ENCODE measurements at regions not wholly inside any gene's neighbourhood (a gene's known extent, or its start where the extent isn't known, plus 50 kb on each side); places are given as distances from the start of the nearest gene placed in this dataset.

- no peaks in the 10 kb centered on the region for H3K27me3 ChIP-seq
- ATAC-seq (no peak), DNase-seq (no peak)
- intact Hi-C loops (cut with DNase I), result no loop called here
- no peaks in the 10 kb centered on the region for H3K36me3 ChIP-seq
- no peak overlapping the region for H3K27ac ChIP-seq
- no peaks in the 10 kb centered on the region for H3K4me1 ChIP-seq
- H3K9me3 ChIP-seq, result no peaks in the 10 kb centered on the region
- WGBS, 4 donors, result 89 to 93% (median 92%) methylated on average over 3 of the region's 3 CpGs
- no peak overlapping the region for H3K4me3 ChIP-seq
- TF ChIP-seq, protein P1, sequence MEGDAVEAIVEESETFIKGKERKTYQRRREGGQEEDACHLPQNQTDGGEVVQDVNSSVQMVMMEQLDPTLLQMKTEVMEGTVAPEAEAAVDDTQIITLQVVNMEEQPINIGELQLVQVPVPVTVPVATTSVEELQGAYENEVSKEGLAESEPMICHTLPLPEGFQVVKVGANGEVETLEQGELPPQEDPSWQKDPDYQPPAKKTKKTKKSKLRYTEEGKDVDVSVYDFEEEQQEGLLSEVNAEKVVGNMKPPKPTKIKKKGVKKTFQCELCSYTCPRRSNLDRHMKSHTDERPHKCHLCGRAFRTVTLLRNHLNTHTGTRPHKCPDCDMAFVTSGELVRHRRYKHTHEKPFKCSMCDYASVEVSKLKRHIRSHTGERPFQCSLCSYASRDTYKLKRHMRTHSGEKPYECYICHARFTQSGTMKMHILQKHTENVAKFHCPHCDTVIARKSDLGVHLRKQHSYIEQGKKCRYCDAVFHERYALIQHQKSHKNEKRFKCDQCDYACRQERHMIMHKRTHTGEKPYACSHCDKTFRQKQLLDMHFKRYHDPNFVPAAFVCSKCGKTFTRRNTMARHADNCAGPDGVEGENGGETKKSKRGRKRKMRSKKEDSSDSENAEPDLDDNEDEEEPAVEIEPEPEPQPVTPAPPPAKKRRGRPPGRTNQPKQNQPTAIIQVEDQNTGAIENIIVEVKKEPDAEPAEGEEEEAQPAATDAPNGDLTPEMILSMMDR (IDR thresholded peaks at IDR 0.05), result no peak
- TF ChIP-seq POLR2A (IDR thresholded peaks at IDR 0.05), result no peak
Measured at GRCh38 chr4:18976884-18977283, 955.3 kb upstream of the LCORL start.

DNA sequence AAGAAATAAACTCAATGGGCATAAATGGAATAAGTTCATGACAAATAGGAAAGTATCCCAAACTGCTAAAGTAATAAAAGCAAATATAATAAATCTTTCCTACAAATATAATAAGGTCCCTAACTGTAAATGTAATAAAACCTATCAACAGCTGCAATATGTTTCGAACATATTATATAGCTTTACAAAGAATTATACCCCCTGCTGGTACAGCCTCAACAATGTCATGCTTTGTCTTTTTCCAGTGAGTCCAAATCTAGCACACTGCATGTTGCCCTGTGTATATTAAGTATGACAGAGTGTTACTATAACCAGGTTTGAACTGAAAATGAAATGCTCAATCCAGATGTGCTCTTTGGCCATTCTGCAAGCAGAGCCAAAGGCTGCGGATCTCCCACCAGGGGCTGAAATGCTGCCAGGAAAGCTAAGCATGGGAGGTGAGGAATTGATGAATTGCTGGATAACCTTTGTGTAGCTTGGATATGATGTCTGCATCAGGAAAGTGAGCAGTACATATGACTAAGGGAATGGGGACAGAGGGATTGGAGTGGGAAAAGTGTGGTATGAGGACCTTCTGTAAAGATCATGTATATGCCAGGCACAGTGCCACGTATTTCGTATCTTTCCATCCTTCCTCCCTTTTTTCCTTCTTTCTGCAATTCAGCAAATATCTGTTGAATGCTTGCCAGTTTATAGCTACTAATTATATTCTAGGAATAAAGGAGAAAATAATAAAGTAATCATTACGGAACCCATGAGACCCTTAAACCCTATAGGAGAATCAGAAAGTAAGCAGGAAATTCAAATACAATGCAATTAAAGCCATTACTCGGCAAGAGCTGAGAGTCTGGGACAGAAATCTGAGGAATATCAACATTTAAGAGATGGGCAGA, 954.6 kb upstream of the LCORL start:
- Histone ChIP-seq H3K36me3 (no peaks in the 10 kb centered on the region), H3K27me3 (no peaks in the 10 kb centered on the region), H3K9me3 (peaks cover 0 to 4% (median 0%) of the 10 kb centered on the region in 12 donors), H3K4me1 (no peaks in the 10 kb centered on the region), H3K27ac (no peak overlapping the region), H3K4me3 (no peak overlapping the region)
- intact Hi-C loops (cut with DNase I), result no loop called here
- 73 to 89% (median 82%) methylated on average over 6 of the region's 6 CpGs for WGBS, 4 donors
- ATAC-seq, result no peak
- no peak for TF ChIP-seq POLR2A (IDR thresholded peaks at IDR 0.05)
- TF ChIP-seq, protein P1 (IDR thresholded peaks at IDR 0.05), result no peak
- no peak for DNase-seq

- TF ChIP-seq, protein P1 (IDR thresholded peaks at IDR 0.05), result no peak
- TF ChIP-seq POLR2A (IDR thresholded peaks at IDR 0.05), result no peak
- WGBS, 4 donors, result 44 to 61% (median 55%) methylated on average over 1 of the region's 1 CpG
- Histone ChIP-seq H3K27me3 (no peaks in the 10 kb centered on the region), H3K36me3 (no peaks in the 10 kb centered on the region), H3K4me3 (no peak overlapping the region), H3K4me1 (no peaks in the 10 kb centered on the region), H3K9me3 (peaks cover 0 to 18% (median 0%) of the 10 kb centered on the region in 12 donors), H3K27ac (no peak overlapping the region)
- no peak for ATAC-seq
- DNase-seq, result no peak
- intact Hi-C loops (cut with DNase I), result no loop called here
Measured at GRCh38 chr4:18973296-18973695, 951.7 kb upstream of the LCORL start.

- TF ChIP-seq, protein P1 (IDR thresholded peaks at IDR 0.05), result no peak
- no peak for TF ChIP-seq POLR2A (IDR thresholded peaks at IDR 0.05)
- Histone ChIP-seq H3K4me1 (no peaks in the 10 kb centered on the region), H3K27ac (no peak overlapping the region), H3K27me3 (no peaks in the 10 kb centered on the region), H3K4me3 (no peak overlapping the region), H3K9me3 (peaks cover 0 to 8% (median 0%) of the 10 kb centered on the region in 12 donors), H3K36me3 (no peaks in the 10 kb centered on the region)
- no peak for ATAC-seq
- intact Hi-C loops (cut with DNase I), result no loop called here
- DNase-seq, result no peak
Measured at GRCh38 chr4:18961879-18962278, 940.3 kb upstream of the LCORL start.

All from heart left ventricle (tissue), 16 donors.